Peyer's patch (tissue), 4 donors: ENCODE measurements at regions not wholly inside any gene's neighbourhood (a gene's known extent, or its start where the extent isn't known, plus 50 kb on each side); places are given as distances from the start of the nearest gene placed in this dataset.

ENCODE experiments used
- DNase-seq, 3 donors: peaks; one replicate each; pipeline ENCODE4 v3.0.0-alpha.2; 2017 to 2019
- H3K27ac ChIP-seq, 4 donors: fragments of 200-600 bp; sonication (generic); one replicate each; pipeline ENCODE4 v1.5.1; 2016 to 2019
- H3K27me3 ChIP-seq, 2 donors: fragments of 200-600 bp; sonication (generic); one replicate each; pipeline ENCODE4 v1.5.1; 2019
- H3K36me3 ChIP-seq, 3 donors: fragments of 200-600 bp; sonication (generic); one replicate each; pipeline ENCODE4 v1.5.1; 2016 to 2019
- H3K4me1 ChIP-seq, 4 donors: fragments of 200-600 bp; sonication (generic); one replicate each; pipeline ENCODE4 v1.5.1; 2016 to 2019
- H3K4me3 ChIP-seq, 4 donors: fragments of 200-600 bp; sonication (generic); 1 replicate in 3 of 4; 2 replicates in 1 of 4; pipeline ENCODE4 v1.5.1; 2016 to 2019; ENCODE audit warnings: mild to moderate bottlenecking in 1 of 4
- H3K9me3 ChIP-seq, 4 donors: fragments of 200-600 bp; sonication (generic); one replicate each; pipeline ENCODE4 v1.5.1; 2016 to 2019; ENCODE audit warnings: mild to moderate bottlenecking in 1 of 4
- POLR2A ChIP-seq, 2 donors: fragments of 450-650 bp; IDR thresholded peaks; one replicate each; pipeline ENCODE4 v1.5.1; 2017; ENCODE audit warnings: antibody characterized with exemption in 2 of 2, mild to moderate bottlenecking in 2 of 2, moderate library complexity in 2 of 2
- TF ChIP-seq, protein P1 (sequence below), 6 experiments: fragments of 450-650 bp in 4 of 6; fragments of 200-600 bp in 2 of 6; sonication (generic) in 1 of 6; IDR thresholded peaks; one replicate each; pipeline ENCODE4 v1.5.1; 2017 to 2019; ENCODE audit warnings: antibody characterized with exemption in 6 of 6, mild to moderate bottlenecking in 3 of 6, moderate library complexity in 1 of 6

DNA sequence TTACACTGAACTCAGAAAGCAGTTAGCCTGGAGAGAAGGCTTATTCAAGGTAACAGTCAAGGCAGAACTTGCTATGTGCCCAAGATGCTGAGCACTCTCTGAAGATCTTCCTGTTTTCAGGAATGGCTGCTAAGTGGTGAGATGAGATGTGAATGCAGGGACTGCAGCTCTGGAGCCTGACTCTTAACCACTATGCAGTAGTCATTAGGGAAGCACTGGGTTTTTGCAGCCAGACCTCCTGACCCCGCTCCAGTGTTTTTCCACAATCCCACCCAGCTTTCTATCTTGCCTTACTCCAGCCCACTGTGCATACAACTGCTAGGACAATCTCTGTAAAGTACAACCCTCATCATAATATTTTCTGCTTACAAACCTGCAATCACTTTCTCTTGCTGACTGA lies 95.2 kb upstream of the LNX1 start:
- no peaks in the 10 kb centered on the region for H3K27me3 ChIP-seq
- no peaks in the 10 kb centered on the region for H3K36me3 ChIP-seq
- no peak for TF ChIP-seq POLR2A (IDR thresholded peaks at IDR 0.05)
- TF ChIP-seq, protein P1, sequence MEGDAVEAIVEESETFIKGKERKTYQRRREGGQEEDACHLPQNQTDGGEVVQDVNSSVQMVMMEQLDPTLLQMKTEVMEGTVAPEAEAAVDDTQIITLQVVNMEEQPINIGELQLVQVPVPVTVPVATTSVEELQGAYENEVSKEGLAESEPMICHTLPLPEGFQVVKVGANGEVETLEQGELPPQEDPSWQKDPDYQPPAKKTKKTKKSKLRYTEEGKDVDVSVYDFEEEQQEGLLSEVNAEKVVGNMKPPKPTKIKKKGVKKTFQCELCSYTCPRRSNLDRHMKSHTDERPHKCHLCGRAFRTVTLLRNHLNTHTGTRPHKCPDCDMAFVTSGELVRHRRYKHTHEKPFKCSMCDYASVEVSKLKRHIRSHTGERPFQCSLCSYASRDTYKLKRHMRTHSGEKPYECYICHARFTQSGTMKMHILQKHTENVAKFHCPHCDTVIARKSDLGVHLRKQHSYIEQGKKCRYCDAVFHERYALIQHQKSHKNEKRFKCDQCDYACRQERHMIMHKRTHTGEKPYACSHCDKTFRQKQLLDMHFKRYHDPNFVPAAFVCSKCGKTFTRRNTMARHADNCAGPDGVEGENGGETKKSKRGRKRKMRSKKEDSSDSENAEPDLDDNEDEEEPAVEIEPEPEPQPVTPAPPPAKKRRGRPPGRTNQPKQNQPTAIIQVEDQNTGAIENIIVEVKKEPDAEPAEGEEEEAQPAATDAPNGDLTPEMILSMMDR (IDR thresholded peaks at IDR 0.05), result no peak
- H3K4me1 ChIP-seq, result no peaks in the 10 kb centered on the region
- peak overlapping the region in 1 of 4 donors; percentile 12 for H3K27ac ChIP-seq
- DNase-seq, result no peak
- H3K4me3 ChIP-seq, result no peak overlapping the region
- no peaks in the 10 kb centered on the region for H3K9me3 ChIP-seq

DNA sequence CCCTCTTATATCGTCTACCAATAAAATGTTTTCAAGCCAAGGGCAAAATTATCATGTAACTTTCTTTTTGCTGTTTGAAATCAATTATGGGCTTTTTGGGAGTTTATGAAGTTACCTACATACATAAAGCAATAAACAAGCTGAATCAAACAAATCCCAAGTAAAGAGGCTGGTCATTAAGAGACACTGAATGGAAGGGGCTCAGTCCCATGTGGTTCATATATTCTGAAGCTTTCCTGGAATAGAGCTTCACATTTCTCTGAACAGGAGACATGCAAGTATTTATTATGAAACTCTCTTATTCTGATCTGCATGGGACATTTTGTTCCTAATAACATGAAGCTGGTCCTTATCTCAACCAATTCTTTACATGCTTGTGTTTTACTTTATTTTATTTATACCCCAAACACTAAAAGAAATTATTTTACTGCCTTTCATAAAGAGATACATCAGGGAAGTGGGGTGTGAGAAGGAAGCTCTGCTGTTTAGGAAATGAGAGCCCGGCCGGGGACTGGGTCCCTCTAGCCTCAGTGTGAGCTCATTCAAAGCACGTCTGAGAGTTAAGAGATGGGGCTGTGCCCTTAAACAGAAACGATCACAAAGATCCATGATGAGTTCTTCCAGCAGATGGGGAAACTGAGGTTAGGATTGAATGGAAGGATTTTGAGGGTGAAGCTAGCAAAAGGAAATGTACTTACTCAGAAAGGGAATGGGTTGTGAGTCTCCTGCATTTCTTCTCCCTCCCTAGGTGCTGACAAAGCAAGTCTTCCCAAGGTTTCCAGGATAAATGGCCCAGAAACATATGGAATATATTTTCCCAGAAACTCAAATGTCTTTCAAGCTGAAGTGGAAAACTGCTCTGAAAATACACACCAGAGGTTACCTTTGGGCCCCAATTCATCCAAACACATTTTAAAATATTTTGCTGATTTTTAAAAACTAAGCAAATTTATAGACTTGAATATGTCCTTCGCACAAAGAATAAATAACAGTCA lies 93.1 kb upstream of the LNX1 start:
- no peaks in the 10 kb centered on the region for H3K27me3 ChIP-seq
- no peaks in the 10 kb centered on the region for H3K9me3 ChIP-seq
- DNase-seq, result no peak
- no peaks in the 10 kb centered on the region for H3K4me1 ChIP-seq
- H3K4me3 ChIP-seq, result no peak overlapping the region
- TF ChIP-seq POLR2A (IDR thresholded peaks at IDR 0.05), result no peak
- TF ChIP-seq, protein P1 (IDR thresholded peaks at IDR 0.05), result no peak
- H3K36me3 ChIP-seq, result no peaks in the 10 kb centered on the region
- H3K27ac ChIP-seq, result no peak overlapping the region

DNA sequence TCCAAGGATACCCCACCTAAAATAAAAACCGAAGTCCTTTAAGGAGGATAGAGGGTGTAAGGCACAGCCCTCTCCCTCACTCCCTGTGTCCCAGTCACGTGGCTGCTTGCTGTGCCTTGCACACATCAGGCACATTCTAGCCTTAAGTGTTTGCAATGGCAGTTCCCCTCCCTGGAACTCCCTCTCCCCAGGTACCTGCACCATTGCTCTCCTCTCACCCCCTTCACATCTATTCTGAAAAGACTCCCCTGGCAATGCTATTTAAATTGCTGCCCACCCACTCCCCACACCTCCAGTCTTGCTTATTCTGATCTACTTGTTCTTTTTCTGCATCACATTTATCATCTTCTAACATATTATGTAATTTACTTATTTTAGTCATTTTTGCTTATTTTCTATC lies 91.6 kb upstream of the LNX1 start:
- H3K9me3 ChIP-seq, result no peaks in the 10 kb centered on the region

DNA sequence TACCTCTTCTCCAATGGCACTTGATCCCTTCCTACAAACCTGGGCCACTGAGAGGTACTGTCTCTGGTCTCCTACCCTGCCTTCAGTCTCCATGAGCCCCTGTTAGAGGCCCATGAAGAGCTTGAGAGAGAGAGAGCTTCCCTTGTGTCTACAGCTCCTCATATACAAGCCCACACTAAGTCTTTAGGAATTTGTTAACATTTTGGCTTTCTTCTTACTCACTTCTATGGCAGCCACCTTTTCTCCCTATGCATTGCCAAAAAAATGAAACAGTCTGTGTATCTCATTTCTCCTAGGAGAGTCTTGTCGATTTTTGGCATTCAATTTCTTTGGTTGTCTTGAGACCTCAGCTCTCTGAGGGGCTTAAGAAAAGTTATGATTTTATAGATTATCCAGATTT lies 90.9 kb upstream of the LNX1 start:
- Histone ChIP-seq H3K27ac (no peak overlapping the region), H3K36me3 (no peaks in the 10 kb centered on the region), H3K9me3 (no peaks in the 10 kb centered on the region), H3K4me3 (no peak overlapping the region), H3K4me1 (no peaks in the 10 kb centered on the region), H3K27me3 (no peaks in the 10 kb centered on the region)
- DNase-seq, result no peak
- TF ChIP-seq, protein P1 (IDR thresholded peaks at IDR 0.05), result no peak
- no peak for TF ChIP-seq POLR2A (IDR thresholded peaks at IDR 0.05)

More for the DNA sequence above, 91.6 kb upstream of the LNX1 start:
- no peak for DNase-seq
- no peaks in the 10 kb centered on the region for H3K4me1 ChIP-seq
- TF ChIP-seq, protein P1 (IDR thresholded peaks at IDR 0.05), result no peak
- TF ChIP-seq POLR2A (IDR thresholded peaks at IDR 0.05), result no peak
- H3K36me3 ChIP-seq, result no peaks in the 10 kb centered on the region
- H3K4me3 ChIP-seq, result no peak overlapping the region
- H3K27me3 ChIP-seq, result no peaks in the 10 kb centered on the region
- no peak overlapping the region for H3K27ac ChIP-seq

DNA sequence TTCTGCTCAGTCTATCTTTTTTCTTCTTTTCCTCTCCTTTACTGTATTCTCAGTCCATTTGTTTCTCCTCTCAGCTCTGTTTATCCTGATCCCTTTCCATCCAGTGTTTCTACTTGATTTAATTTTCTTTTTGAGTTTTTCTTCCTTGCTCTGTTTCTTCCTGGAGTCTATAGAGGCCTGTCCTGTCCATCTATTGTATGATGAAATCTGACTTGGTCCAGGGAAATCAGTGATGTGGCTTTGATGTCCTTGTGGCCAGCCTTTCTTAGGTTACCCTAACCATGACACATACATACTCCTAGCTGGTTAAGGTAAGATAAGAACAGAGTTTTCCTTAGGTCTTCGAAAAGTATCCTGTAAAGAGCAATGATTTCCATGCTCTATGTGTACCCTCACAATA lies 89.3 kb upstream of the LNX1 start:
- Histone ChIP-seq H3K4me3 (no peak overlapping the region), H3K36me3 (no peaks in the 10 kb centered on the region), H3K27ac (no peak overlapping the region), H3K27me3 (no peaks in the 10 kb centered on the region), H3K4me1 (no peaks in the 10 kb centered on the region), H3K9me3 (no peaks in the 10 kb centered on the region)
- no peak for DNase-seq
- TF ChIP-seq, protein P1 (IDR thresholded peaks at IDR 0.05), result no peak
- no peak for TF ChIP-seq POLR2A (IDR thresholded peaks at IDR 0.05)
